Stimulated activated effector memory CD8-positive, alpha-beta T cell treated with anti-CD3 and anti-CD28 coated beads, Interleukin-12 subunit alpha, Interleukin-12 subunit beta, amount 100 ng/mL, for 72 hours (primary cell): ENCODE measurements at regions not wholly inside any gene's neighbourhood (a gene's known extent, or its start where the extent isn't known, plus 50 kb on each side); places are given as distances from the start of the nearest gene placed in this dataset.
A peak's percentile ranks its signal among the peaks of the same experiment; 100 is the strongest.

Experiments used
- ATAC-seq: fragments of 150-1000 bp; cut with Tn5 transposase; 2 replicates; pipeline ENCODE4 v1.10.0; 2021
- DNase-seq, 2 donors: peaks; one replicate each; pipeline ENCODE4 v3.0.0; 2021 to 2022; ENCODE audit warnings: low spot score in 2 of 2
- H3K27ac Mint-ChIP-seq: one replicate; pipeline ENCODE4 v1.8.0; 2022; ENCODE audit warnings: mild to moderate bottlenecking, mixed read lengths
- H3K36me3 Mint-ChIP-seq: one replicate; pipeline ENCODE4 v1.8.0; 2022; ENCODE audit warnings: mild to moderate bottlenecking, mixed read lengths
- H3K4me1 Mint-ChIP-seq: one replicate; pipeline ENCODE4 v1.8.0; 2022; ENCODE audit warnings: mixed read lengths
- H3K4me3 Mint-ChIP-seq: one replicate; pipeline ENCODE4 v1.8.0; 2022; ENCODE audit warnings: mild to moderate bottlenecking, mixed read lengths
- H3K9me3 Mint-ChIP-seq: one replicate; pipeline ENCODE4 v1.8.0; 2022; ENCODE audit warnings: mixed read lengths

DNA sequence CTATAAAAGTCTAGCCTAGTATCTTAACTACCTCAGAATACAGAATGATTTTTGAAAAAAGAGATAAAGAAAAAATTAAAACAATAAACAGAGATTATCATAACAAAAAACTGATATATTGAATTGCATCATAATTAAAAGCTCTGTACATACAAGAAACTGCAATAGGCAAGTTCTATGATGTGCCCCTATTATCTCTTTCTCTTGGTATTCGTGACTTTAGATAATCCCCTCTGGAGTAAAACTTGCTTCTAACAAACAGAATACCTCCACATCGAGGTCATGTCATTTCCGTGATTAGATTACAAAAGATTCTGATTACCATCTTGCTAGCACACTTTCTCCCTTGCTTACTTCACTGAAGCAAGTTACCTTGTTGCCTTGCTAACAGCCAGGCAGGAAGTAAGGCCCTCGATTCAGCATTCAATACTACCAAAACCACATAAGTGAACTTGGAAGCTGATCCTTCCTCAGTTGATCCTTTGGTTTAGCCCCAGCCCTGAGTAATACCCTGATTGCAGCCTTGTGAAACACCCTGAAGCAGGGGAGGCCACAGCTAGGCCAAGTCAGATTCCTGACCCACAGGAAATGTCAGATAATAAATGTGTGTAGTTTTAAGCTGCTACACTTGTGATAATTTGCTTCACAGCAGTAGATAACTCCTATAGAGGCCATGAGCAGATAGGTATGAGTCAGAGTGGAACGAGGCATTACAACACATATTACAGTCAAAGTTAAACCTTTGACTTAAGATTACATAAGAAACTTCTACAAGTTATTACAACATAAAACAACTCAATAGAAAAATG is 53.7 kb upstream of the TMX4 start:
- ATAC-seq (peak; percentile 85), DNase-seq (no peak)
- Mint-ChIP-seq H3K4me3 (no peak overlapping the region), H3K36me3 (no peaks in the 10 kb centered on the region), H3K9me3 (no peaks in the 10 kb centered on the region), H3K27ac (peak overlapping the region; percentile 78), H3K4me1 (peaks cover 10% of the 10 kb centered on the region)

DNA sequence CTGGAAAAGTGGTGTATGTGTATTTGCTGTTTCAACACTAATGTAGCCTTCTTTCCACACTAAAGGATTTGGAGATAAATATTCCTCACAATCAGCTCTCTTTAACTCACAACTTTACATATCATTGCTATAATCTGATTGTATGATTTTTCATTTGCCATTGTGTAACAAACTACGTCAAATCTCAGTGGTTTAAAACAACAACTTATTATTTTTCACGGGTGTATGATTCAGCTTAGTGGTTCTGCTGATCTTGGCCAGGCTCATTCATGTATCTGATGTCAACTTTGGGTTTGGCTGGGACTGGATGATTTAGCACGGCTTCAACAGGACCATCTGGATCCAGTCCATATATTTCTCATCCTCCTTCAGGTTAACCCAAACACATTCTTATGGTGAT is 55.4 kb upstream of the TMX4 start:
- ATAC-seq (no peak), DNase-seq (no peak)
- H3K4me3 Mint-ChIP-seq = no peak overlapping the region
- peaks cover 10% of the 10 kb centered on the region for H3K4me1 Mint-ChIP-seq
- no peak overlapping the region for H3K27ac Mint-ChIP-seq
- no peaks in the 10 kb centered on the region for H3K36me3 Mint-ChIP-seq
- H3K9me3 Mint-ChIP-seq = no peaks in the 10 kb centered on the region

DNA sequence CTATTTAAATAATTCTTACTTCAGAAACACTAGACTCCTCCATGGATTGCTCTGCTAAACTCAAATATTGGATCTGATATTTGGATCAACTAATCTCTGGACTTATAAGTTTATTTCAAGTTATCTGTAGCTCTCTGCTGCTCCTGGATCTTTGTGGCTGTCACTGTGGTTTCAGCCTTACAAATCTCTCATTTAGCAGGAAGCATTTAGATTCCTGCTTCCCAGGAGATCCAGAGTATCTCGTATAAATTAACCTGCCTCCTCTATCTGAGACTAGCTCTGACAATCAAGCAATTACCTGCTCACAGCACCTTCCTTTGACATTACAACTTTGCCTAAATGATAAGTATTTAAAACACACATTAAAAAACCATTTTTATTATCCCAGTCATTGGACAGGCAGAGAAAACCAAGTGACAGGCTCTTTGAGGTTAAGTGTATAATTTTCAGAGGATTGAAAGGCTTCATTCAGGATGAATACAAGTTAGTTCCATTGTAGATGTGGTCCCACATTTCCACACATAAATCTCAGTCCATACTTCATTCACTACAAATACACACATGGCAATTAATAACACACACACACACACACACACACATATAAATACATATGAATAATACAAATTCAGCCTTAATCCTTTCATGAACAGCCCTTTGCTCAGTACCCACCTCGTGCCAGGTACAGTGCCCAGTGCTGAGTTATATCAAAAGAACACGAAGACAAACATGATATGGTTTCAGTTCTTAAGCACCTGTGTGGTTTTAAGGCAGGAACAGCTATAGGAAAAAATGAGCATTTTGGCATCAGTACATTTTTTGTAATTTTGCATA is 55.5 kb upstream of the PLCB1 start:
- no peak overlapping the region for H3K4me3 Mint-ChIP-seq

DNA sequence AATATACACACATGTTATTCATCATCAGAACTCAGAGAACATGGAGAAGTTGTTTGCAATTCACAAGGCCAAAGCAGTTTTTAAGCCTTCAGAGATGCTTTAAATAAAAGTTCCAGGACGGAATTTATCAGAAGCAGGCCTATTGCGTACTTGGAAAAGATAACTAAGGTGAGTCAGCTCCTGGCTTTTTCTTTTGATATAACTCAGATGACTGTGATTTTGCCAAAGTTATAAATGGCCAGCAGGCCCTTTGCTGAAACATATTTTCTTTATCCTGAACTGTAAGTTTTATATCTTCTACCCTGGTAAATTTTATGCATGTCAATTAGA is 55.0 kb upstream of the PLCB1 start:
- no peaks in the 10 kb centered on the region for H3K36me3 Mint-ChIP-seq
- no peak overlapping the region for H3K4me3 Mint-ChIP-seq
- H3K27ac Mint-ChIP-seq = no peak overlapping the region
- H3K9me3 Mint-ChIP-seq = no peaks in the 10 kb centered on the region
- no peak for ATAC-seq
- H3K4me1 Mint-ChIP-seq = peaks cover 10% of the 10 kb centered on the region
- DNase-seq = no peak

More for the DNA sequence above, 55.5 kb upstream of the PLCB1 start:
- DNase-seq (no peak), ATAC-seq (no peak)
- Mint-ChIP-seq H3K9me3 (no peaks in the 10 kb centered on the region), H3K27ac (no peak overlapping the region), H3K36me3 (no peaks in the 10 kb centered on the region), H3K4me1 (peaks cover 10% of the 10 kb centered on the region)

DNA sequence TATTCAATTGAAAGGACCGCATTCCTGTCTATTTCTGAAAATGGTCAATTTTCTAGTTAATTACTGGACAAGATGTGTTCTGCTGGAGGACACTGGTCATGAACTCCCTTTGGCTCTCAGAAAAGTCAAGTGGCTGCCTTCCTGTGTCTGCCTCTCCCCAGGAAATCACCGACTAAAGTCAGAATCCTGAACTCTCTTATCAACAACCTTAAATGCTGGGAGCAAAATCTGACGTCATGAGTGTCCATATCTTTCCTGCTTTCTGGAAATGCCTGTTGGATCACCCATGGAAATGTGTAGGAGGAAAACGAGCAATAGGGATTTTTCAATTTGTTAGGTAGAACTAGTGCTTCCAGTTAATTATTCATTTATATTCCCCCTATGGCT is 53.5 kb upstream of the PLCB1 start:
- Mint-ChIP-seq H3K36me3 (no peaks in the 10 kb centered on the region), H3K27ac (no peak overlapping the region), H3K4me1 (peaks cover 3% of the 10 kb centered on the region), H3K9me3 (no peaks in the 10 kb centered on the region), H3K4me3 (no peak overlapping the region)
- ATAC-seq (no peak), DNase-seq (no peak)

DNA sequence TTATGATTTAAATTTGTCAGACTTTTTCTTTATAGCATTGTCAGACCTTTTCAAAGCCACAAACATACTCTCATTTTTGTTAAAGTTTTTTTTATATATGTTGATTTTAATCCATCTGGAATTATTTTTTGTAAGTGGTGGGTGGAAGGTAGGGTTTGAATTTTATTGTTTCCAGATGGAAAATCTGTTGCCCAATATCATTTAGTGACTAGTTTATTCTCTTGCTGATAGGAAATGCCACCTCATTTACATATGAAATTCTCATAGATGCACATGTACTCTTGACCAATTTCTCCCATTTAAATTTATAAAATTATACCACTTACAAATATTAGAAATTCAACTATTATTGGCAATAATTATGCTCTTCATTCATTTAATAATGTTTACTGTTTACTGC is 52.1 kb upstream of the PLCB1 start:
- ATAC-seq = no peak
- Mint-ChIP-seq H3K4me3 (no peak overlapping the region), H3K27ac (no peak overlapping the region), H3K9me3 (no peaks in the 10 kb centered on the region), H3K36me3 (no peaks in the 10 kb centered on the region), H3K4me1 (no peaks in the 10 kb centered on the region)
- no peak for DNase-seq

DNA sequence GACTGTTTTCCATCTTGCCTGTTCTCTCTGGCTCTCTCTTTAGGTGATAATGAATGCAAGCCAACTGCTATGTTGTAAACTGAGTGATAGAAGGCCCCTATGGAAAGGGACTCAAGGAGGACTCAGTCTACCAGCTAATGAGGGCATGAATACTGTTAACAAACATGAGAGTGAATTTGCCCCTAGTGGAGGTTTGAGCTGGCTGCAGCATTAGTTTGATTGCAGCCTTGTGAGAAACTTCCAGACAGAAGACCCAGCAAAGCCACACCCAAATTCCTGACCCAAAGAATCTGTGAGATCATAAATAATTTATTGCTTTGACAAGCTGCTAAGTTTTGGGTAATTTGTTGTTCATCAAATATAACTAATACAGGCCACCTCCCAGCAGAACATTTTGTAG is 50.0 kb upstream of the PLCB1 start:
- no peaks in the 10 kb centered on the region for H3K9me3 Mint-ChIP-seq
- H3K36me3 Mint-ChIP-seq = no peaks in the 10 kb centered on the region
- H3K4me3 Mint-ChIP-seq = no peak overlapping the region
- DNase-seq (no peak), ATAC-seq (no peak)
- H3K4me1 Mint-ChIP-seq = no peaks in the 10 kb centered on the region
- H3K27ac Mint-ChIP-seq = no peak overlapping the region
